ENCODE measurements at regions not wholly inside any gene's neighbourhood (a gene's known extent, or its start where the extent isn't known, plus 50 kb on each side); places are given as distances from the start of the nearest gene placed in this dataset.

- TF ChIP-seq CTCF (CRISPR knock-in tag; IDR thresholded peaks at IDR 0.05) (no peak), POLR2A (IDR thresholded peaks at IDR 0.05; ENCODE audit: insufficient read depth in 1 of 2, low read depth in 2 of 2, low read length in 2 of 2) (no peak), CBFB (CRISPR knock-in tag; IDR thresholded peaks at IDR 0.05) (no peak), ZNF839 (CRISPR knock-in tag; IDR thresholded peaks at IDR 0.05; ENCODE audit: borderline replicate concordance) (no peak), ZNF33A (CRISPR knock-in tag; IDR thresholded peaks at IDR 0.05; ENCODE audit: borderline replicate concordance) (no peak), CHCHD3 (CRISPR knock-in tag; IDR thresholded peaks at IDR 0.05) (no peak), CEBPB (IDR thresholded peaks at IDR 0.05; ENCODE audit: borderline replicate concordance, low read depth, low read length) (no peak), ZNF274 (CRISPR knock-in tag; IDR thresholded peaks at IDR 0.05) (no peak)
- TF ChIP-seq, protein P1, sequence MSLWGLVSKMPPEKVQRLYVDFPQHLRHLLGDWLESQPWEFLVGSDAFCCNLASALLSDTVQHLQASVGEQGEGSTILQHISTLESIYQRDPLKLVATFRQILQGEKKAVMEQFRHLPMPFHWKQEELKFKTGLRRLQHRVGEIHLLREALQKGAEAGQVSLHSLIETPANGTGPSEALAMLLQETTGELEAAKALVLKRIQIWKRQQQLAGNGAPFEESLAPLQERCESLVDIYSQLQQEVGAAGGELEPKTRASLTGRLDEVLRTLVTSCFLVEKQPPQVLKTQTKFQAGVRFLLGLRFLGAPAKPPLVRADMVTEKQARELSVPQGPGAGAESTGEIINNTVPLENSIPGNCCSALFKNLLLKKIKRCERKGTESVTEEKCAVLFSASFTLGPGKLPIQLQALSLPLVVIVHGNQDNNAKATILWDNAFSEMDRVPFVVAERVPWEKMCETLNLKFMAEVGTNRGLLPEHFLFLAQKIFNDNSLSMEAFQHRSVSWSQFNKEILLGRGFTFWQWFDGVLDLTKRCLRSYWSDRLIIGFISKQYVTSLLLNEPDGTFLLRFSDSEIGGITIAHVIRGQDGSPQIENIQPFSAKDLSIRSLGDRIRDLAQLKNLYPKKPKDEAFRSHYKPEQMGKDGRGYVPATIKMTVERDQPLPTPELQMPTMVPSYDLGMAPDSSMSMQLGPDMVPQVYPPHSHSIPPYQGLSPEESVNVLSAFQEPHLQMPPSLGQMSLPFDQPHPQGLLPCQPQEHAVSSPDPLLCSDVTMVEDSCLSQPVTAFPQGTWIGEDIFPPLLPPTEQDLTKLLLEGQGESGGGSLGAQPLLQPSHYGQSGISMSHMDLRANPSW (CRISPR knock-in tag; IDR thresholded peaks at IDR 0.05; ENCODE audit: borderline replicate concordance): no peak
Observed at GRCh38 chr18:60082790-60083189, 183.0 kb downstream of the PMAIP1 start.
